ENCODE measurements at regions not wholly inside any gene's neighbourhood (a gene's known extent, or its start where the extent isn't known, plus 50 kb on each side); places are given as distances from the start of the nearest gene placed in this dataset.

DNA sequence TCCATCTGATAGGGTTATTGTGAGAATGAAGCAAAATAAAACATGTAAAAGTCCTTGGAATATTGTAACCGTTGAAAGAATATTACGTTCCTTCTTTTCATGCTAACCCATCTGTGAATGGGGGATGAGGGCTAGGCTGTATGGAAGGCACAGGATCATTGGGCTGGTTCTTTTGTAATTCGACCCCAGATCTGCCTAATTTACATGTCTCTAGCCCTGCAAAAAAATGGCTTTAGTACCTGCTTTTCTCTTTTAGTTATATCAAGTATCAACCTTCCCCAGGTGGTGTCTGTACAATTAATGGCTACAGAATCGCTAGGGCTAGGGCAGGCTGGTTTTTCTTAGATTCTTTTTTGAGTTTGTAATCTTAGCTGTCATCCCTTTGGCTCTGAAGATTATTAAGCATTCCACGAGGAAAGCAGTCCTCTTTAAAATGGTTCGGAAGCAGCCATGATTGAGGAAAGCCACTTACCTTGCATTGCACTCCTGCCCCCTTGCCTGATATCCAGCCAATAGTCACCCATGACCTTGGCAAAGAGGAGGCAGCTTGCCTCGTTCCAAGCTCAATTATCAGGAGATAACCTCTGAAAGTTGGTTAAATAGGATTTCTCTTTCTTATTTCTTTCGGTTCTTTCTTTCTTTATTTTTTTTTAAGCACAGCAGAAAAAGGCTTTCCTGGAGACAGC, 153.9 kb upstream of the ZKSCAN2 start:
- dilution Hi-C loops (cut with MboI; ENCODE audit: extremely low pct_ligation_motif_present, low sequenced_read_pairs) (no loop called here), intact Hi-C loops (cut with micrococcal nuclease) (no loop called here)
- DNase-seq (ENCODE audit: low read depth, low spot score) (no peak), FAIRE-seq (no peak)
- TF ChIP-seq FOS (IDR thresholded peaks at IDR 0.05; ENCODE audit: borderline replicate concordance, insufficient read depth, low read length) (no peak), GATA2 (IDR thresholded peaks at IDR 0.05; ENCODE audit: insufficient read depth, insufficient read length, low read depth, low read length) (no peak), POLR2A (IDR thresholded peaks at IDR 0.05; ENCODE audit: low read depth, low read length) (no peak), MYC (IDR thresholded peaks at IDR 0.05; ENCODE audit: low read depth, low read length) (no peak), EZH2 (IDR thresholded peaks at IDR 0.05; ENCODE audit: borderline replicate concordance, low read depth, low read length, severe bottlenecking) (no peak), POLR2AphosphoS5 (IDR thresholded peaks at IDR 0.05; ENCODE audit: insufficient read depth, low read depth, low read length) (no peak), CTCF (IDR thresholded peaks at IDR 0.05; ENCODE audit: extremely low read depth in 1 of 2, insufficient read depth in 1 of 2, low read depth in 1 of 2, low read length in 2 of 2) (no peak)
- TF ChIP-seq, protein P1, sequence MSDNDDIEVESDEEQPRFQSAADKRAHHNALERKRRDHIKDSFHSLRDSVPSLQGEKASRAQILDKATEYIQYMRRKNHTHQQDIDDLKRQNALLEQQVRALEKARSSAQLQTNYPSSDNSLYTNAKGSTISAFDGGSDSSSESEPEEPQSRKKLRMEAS (IDR thresholded peaks at IDR 0.05; ENCODE audit: insufficient read depth, insufficient read length), result no peak
- CTCF ChIA-PET, result no interaction called here
- Histone ChIP-seq H3K36me3 (ENCODE audit: control insufficient read depth in 2 of 2, extremely low read depth in 1 of 2, insufficient read depth in 2 of 2, low read length in 2 of 2) (no peaks in the 10 kb centered on the region), H3K4me3 (replicated peaks in 1 of 3; ENCODE audit: insufficient read depth in 1 of 3, low read depth in 1 of 3, low read length in 3 of 3) (no peak overlapping the region), H3K9me3 (replicated peaks; ENCODE audit: control insufficient read depth, insufficient read depth, low read length) (no peaks in the 10 kb centered on the region), H3K27me3 (ENCODE audit: control insufficient read depth in 2 of 2, insufficient read depth in 2 of 2, low read length in 2 of 2) (no peaks in the 10 kb centered on the region), H4K20me1 (replicated peaks; ENCODE audit: control insufficient read depth, extremely low read depth, insufficient read depth, low read length) (no peaks in the 10 kb centered on the region), H3K79me2 (ENCODE audit: control insufficient read depth, insufficient read depth, low read length) (no peaks in the 10 kb centered on the region), H3K4me1 (ENCODE audit: control insufficient read depth, extremely low read depth, insufficient read depth, low read length) (no peaks in the 10 kb centered on the region), H3K9ac (replicated peaks; ENCODE audit: extremely low read depth, insufficient read depth, low read length) (no peak overlapping the region), H3K4me2 (ENCODE audit: insufficient read depth, low read length) (no peak overlapping the region), H2AFZ (ENCODE audit: low read depth, low read length) (no peak overlapping the region), H3K27ac (ENCODE audit: insufficient read depth, low read depth, low read length) (no peak overlapping the region), H3K9me1 (replicated peaks; ENCODE audit: control insufficient read depth, extremely low read depth, insufficient read depth, low read length) (no peaks in the 10 kb centered on the region)
- POLR2A ChIA-PET, result no interaction called here
- no TSS peak for BruUV-seq (replicated peaks)
